ENCODE measurements at regions not wholly inside any gene's neighbourhood (a gene's known extent, or its start where the extent isn't known, plus 50 kb on each side); places are given as distances from the start of the nearest gene placed in this dataset.

DNA sequence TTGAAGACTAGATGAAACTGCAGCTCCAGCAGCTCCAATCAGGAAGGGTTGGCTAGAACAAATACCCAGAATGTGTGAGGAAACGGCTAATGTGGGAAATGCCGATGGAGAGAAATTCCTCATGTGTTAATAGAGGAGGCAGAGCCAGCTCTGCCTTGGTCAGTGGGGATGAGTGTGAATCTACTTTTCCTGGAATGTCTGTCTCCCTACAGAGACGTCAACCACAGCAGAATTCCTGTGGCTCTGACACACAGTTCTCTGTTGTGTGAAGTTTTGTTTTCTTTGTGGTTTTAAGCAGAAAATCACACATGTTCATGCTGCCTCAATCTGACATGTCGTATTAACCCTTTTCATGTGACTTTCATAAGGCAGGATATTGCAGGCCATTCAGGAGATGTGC, 476.6 kb upstream of the WWC1 start:
- 19% methylated on average over 4 of the region's 4 CpGs for WGBS (ENCODE audit: insufficient coverage, insufficient replicate concordance, low lambda C conversion rate, missing lambda C conversion rate)
- peaks cover 0 to 3% of the 10 kb centered on the region in 2 experiments; a peak in 1 of 4 replicates for H3K27me3 ChIP-seq (replicated peaks in 1 of 2; ENCODE audit: control insufficient read depth in 2 of 2, insufficient read depth in 2 of 2, low read length in 1 of 2)
- H3K9me3 ChIP-seq (replicated peaks; ENCODE audit: control insufficient read depth, insufficient read depth, low read length): no peaks in the 10 kb centered on the region
- H2AFZ ChIP-seq (ENCODE audit: control insufficient read depth, low read depth, low read length): no peak overlapping the region
- no peaks in the 10 kb centered on the region for H3K79me2 ChIP-seq (ENCODE audit: control insufficient read depth, insufficient read depth, low read length)
- SMC1A ChIA-PET (ENCODE audit: uncharacterized antibody, unreplicated experiment): interaction anchor here (0.7 kb wide), 1 partner anchor 9 kb away, joined by 3 read pairs; no protein-coding TSS in a partner anchor
- H3K36me3 ChIP-seq (ENCODE audit: control insufficient read depth in 2 of 2, insufficient read depth in 2 of 2, low read length in 1 of 2): no peaks in the 10 kb centered on the region
- FAIRE-seq: no peak
- POLR2A ChIA-PET: no interaction called here
- H3K27ac ChIP-seq (ENCODE audit: control insufficient read depth, insufficient read depth): no peak overlapping the region
- ATAC-seq: no peak
- TF ChIP-seq JUNB (IDR thresholded peaks at IDR 0.05): no peak
- no peak for DNase-seq (ENCODE audit: low read depth, low spot score)
- RAD21 ChIA-PET (ENCODE audit: unreplicated experiment): no interaction called here
- no peaks in the 10 kb centered on the region for H4K20me1 ChIP-seq (ENCODE audit: control insufficient read depth, insufficient read depth)
- H3K4me3 ChIP-seq: no peak overlapping the region
- CTCF ChIA-PET: interaction anchor here (0.6 kb wide), 1 partner anchor 29 kb away, joined by 4 read pairs; no protein-coding TSS in a partner anchor
- in situ Hi-C loops (cut with MboI): no loop called here
- H3K4me2 ChIP-seq (ENCODE audit: control insufficient read depth, insufficient read depth): no peak overlapping the region
- intact Hi-C loops (cut with micrococcal nuclease; ENCODE audit: unreplicated experiment): no loop called here
- no TSS peak for BruUV-seq (replicated peaks)
- H3K4me1 ChIP-seq (ENCODE audit: control insufficient read depth, insufficient read depth, low read length): no peaks in the 10 kb centered on the region
- no peak overlapping the region for H3K9ac ChIP-seq (ENCODE audit: control insufficient read depth, insufficient read depth, low read length)

DNA sequence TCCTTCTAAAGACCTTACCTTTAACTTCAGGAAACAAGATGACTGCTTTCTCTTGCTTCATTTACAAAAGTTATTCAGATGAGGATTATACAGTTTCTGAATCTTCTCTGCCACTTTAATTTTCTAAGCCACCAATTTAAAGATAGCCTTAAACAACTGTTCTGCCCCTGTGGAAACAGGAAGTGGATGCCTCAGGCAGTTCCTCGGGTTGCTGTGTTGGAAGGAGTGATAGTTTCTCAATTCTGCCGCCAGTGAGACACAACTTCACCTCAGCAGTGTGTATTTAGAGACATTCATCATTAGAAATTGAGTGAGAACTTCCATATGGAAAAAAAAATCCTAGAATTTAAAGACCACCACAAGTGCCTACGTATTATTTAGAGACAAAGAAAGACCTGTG, 475.1 kb upstream of the WWC1 start:
- POLR2A ChIA-PET: no interaction called here
- TF ChIP-seq IRF4 (IDR thresholded peaks at IDR 0.05; ENCODE audit: low read depth, low read length) (no peak), SPI1 (IDR thresholded peaks at IDR 0.05; ENCODE audit: borderline replicate concordance, insufficient read depth, low read depth, low read length) (peak; percentile 64; the same call in 1 of the 2 replicates)
- TF ChIP-seq, protein P1, sequence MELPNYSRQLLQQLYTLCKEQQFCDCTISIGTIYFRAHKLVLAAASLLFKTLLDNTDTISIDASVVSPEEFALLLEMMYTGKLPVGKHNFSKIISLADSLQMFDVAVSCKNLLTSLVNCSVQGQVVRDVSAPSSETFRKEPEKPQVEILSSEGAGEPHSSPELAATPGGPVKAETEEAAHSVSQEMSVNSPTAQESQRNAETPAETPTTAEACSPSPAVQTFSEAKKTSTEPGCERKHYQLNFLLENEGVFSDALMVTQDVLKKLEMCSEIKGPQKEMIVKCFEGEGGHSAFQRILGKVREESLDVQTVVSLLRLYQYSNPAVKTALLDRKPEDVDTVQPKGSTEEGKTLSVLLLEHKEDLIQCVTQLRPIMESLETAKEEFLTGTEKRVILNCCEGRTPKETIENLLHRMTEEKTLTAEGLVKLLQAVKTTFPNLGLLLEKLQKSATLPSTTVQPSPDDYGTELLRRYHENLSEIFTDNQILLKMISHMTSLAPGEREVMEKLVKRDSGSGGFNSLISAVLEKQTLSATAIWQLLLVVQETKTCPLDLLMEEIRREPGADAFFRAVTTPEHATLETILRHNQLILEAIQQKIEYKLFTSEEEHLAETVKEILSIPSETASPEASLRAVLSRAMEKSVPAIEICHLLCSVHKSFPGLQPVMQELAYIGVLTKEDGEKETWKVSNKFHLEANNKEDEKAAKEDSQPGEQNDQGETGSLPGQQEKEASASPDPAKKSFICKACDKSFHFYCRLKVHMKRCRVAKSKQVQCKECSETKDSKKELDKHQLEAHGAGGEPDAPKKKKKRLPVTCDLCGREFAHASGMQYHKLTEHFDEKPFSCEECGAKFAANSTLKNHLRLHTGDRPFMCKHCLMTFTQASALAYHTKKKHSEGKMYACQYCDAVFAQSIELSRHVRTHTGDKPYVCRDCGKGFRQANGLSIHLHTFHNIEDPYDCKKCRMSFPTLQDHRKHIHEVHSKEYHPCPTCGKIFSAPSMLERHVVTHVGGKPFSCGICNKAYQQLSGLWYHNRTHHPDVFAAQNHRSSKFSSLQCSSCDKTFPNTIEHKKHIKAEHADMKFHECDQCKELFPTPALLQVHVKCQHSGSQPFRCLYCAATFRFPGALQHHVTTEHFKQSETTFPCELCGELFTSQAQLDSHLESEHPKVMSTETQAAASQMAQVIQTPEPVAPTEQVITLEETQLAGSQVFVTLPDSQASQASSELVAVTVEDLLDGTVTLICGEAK (IDR thresholded peaks at IDR 0.05; ENCODE audit: borderline replicate concordance): no peak
- no peaks in the 10 kb centered on the region for H4K20me1 ChIP-seq (ENCODE audit: control insufficient read depth, insufficient read depth)
- H3K79me2 ChIP-seq (ENCODE audit: control insufficient read depth, insufficient read depth, low read length): no peaks in the 10 kb centered on the region
- H3K9me3 ChIP-seq (replicated peaks; ENCODE audit: control insufficient read depth, insufficient read depth, low read length): no peaks in the 10 kb centered on the region
- DNase-seq (ENCODE audit: low read depth, low spot score) (no peak), FAIRE-seq (no peak), ATAC-seq (no peak)
- peaks cover 0 to 3% of the 10 kb centered on the region in 2 experiments; a peak in 1 of 4 replicates for H3K27me3 ChIP-seq (replicated peaks in 1 of 2; ENCODE audit: control insufficient read depth in 2 of 2, insufficient read depth in 2 of 2, low read length in 1 of 2)
- H3K36me3 ChIP-seq (ENCODE audit: control insufficient read depth in 2 of 2, insufficient read depth in 2 of 2, low read length in 1 of 2): no peaks in the 10 kb centered on the region
- WGBS (ENCODE audit: insufficient coverage, insufficient replicate concordance, low lambda C conversion rate, missing lambda C conversion rate): 20% methylated on average over 3 of the region's 3 CpGs
- no peak overlapping the region for H3K27ac ChIP-seq (ENCODE audit: control insufficient read depth, insufficient read depth)
- CTCF ChIA-PET: no interaction called here
- SMC1A ChIA-PET (ENCODE audit: uncharacterized antibody, unreplicated experiment): no interaction called here
- intact Hi-C loops (cut with micrococcal nuclease; ENCODE audit: unreplicated experiment) (no loop called here), in situ Hi-C loops (cut with MboI) (no loop called here)
- H3K4me1 ChIP-seq (ENCODE audit: control insufficient read depth, insufficient read depth, low read length): no peaks in the 10 kb centered on the region
- H2AFZ ChIP-seq (ENCODE audit: control insufficient read depth, low read depth, low read length): no peak overlapping the region
- H3K9ac ChIP-seq (ENCODE audit: control insufficient read depth, insufficient read depth, low read length): no peak overlapping the region
- RAD21 ChIA-PET (ENCODE audit: unreplicated experiment): no interaction called here
- H3K4me2 ChIP-seq (ENCODE audit: control insufficient read depth, insufficient read depth): no peak overlapping the region
- no TSS peak for BruUV-seq (replicated peaks)
- no peak overlapping the region for H3K4me3 ChIP-seq

Measured in GM12878 (cell line).